Anterior cingulate cortex (tissue), 58 donors: ENCODE measurements at regions not wholly inside any gene's neighbourhood (a gene's known extent, or its start where the extent isn't known, plus 50 kb on each side); places are given as distances from the start of the nearest gene placed in this dataset.
"Not testable (repeated sequence)": the region's sequence is repeated elsewhere in the genome, so short reads cannot be mapped to it uniquely, and the experiment has no call there.

ENCODE experiments used
- DNase-seq, 58 donors: peaks; one replicate each; lab custom pipeline; 2025; lab: John Stamatoyannopoulos, UW

- DNase-seq, result not testable (repeated sequence)
These were observed 156.4 kb upstream of the NR3C2 start for GRCh38 chr4:148598418-148599207.

- DNase-seq, result no peak
These were observed 147.0 kb upstream of the NR3C2 start for GRCh38 chr4:148589182-148589581.

GRCh38 chr4:148575577-148575976 is 133.4 kb upstream of the NR3C2 start:
- DNase-seq, result no peak

GRCh38 chr4:148574911-148575310 is 132.7 kb upstream of the NR3C2 start:
- no peak for DNase-seq

GRCh38 chr4:148574502-148574901 is 132.3 kb upstream of the NR3C2 start:
- no peak for DNase-seq

GRCh38 chr4:148574066-148574465 is 131.9 kb upstream of the NR3C2 start:
- DNase-seq, result no peak

- DNase-seq, result no peak
These were observed 131.1 kb upstream of the NR3C2 start for GRCh38 chr4:148573296-148573695.

GRCh38 chr4:148565801-148566200 is 123.6 kb upstream of the NR3C2 start:
- DNase-seq, result peak in 19 of 58 donors; percentile 0 to 43 (median 11)

GRCh38 chr4:148563684-148564083 is 121.5 kb upstream of the NR3C2 start:
- no peak for DNase-seq

- no peak for DNase-seq
These were observed 119.3 kb upstream of the NR3C2 start for GRCh38 chr4:148561467-148561866.

GRCh38 chr4:148557793-148558192 is 115.6 kb upstream of the NR3C2 start:
- DNase-seq, result no peak

GRCh38 chr4:148550788-148551187 is 108.6 kb upstream of the NR3C2 start:
- no peak for DNase-seq

GRCh38 chr4:148542922-148543623 is 100.9 kb upstream of the NR3C2 start:
- DNase-seq, result no peak

- no peak for DNase-seq
These were observed 98.6 kb upstream of the NR3C2 start for GRCh38 chr4:148540622-148541326.

GRCh38 chr4:148539387-148539786 is 97.2 kb upstream of the NR3C2 start:
- no peak for DNase-seq

GRCh38 chr4:148533851-148534250 is 91.6 kb upstream of the NR3C2 start:
- DNase-seq, result not testable (repeated sequence)

- DNase-seq, result no peak
These were observed 87.9 kb upstream of the NR3C2 start for GRCh38 chr4:148530114-148530513.

GRCh38 chr4:148527571-148527970 is 85.4 kb upstream of the NR3C2 start:
- DNase-seq, result no peak

- DNase-seq, result no peak
These were observed 80.8 kb upstream of the NR3C2 start for GRCh38 chr4:148522995-148523394.

GRCh38 chr4:148515248-148515647 is 73.0 kb upstream of the NR3C2 start:
- no peak for DNase-seq

GRCh38 chr4:148514581-148514980 is 72.4 kb upstream of the NR3C2 start:
- no peak for DNase-seq
